C4-2B (cell line): ENCODE measurements at regions not wholly inside any gene's neighbourhood (a gene's known extent, or its start where the extent isn't known, plus 50 kb on each side); places are given as distances from the start of the nearest gene placed in this dataset.
A peak's percentile ranks its signal among the peaks of the same experiment; 100 is the strongest.

Experiments
- H3K27ac ChIP-seq: fragments of 450-650 bp; 2 replicates; pipeline ENCODE4 v1.5.1; 2017
- CTCF ChIP-seq: fragments of 450-650 bp; conservative IDR thresholded peaks from 2 replicates; pipeline ENCODE4 v1.5.1; 2017; ENCODE audit warnings: mild to moderate bottlenecking
- ZFX ChIP-seq: fragments of 450-650 bp; IDR thresholded peaks from 2 replicates; pipeline ENCODE4 v1.6.1; 2017

- H3K27ac ChIP-seq: no peak overlapping the region
- TF ChIP-seq ZFX (no peak), CTCF (no peak)
Measured at GRCh38 chrX:131356725-131357124, 67.6 kb upstream of the IGSF1 start.

DNA sequence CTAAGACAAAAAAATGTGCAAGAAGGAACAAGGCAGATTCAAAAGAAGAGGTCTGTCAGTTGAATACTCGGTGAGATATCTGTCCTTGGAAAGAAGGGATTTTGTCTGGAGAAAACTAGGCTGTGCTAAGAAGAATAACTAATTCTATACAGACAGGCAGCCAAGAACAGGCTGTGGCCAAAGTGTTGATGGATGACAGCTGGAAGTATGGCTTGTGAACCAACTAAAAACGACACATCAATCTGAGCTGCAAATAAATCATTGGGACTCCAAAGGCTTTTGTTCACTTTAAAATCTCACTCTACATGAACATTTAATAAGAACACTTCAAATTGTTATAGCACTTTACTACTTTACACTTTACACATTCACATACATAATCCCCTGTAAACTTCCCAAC lies 70.5 kb upstream of the IGSF1 start:
- no peak for TF ChIP-seq CTCF
- no peak for TF ChIP-seq ZFX

GRCh38 chrX:131365766-131366165 lies 76.7 kb upstream of the IGSF1 start:
- TF ChIP-seq ZFX (no peak), CTCF (no peak)
- no peak overlapping the region for H3K27ac ChIP-seq

More for the DNA sequence above, 70.5 kb upstream of the IGSF1 start:
- H3K27ac ChIP-seq: no peak overlapping the region

DNA sequence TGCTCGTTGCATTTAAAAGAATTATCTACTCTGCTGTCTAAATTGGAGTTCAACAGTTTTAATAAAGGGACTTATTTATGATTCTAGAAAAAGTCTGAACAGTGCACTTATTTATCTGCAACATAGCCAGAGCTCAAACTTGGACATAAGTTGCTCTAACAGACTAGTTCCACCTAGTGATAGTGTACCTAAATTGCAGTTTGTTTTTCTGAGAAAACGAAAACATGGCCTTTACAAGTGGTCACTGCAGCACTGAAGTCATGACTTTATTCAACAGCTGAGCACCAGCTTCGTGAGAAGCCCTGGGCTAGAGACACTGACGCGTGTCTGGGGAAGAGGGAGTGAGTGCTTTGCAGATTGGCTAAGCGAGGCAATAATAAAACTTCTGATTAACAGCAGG lies 77.3 kb upstream of the IGSF1 start:
- no peak overlapping the region for H3K27ac ChIP-seq
- peak; percentile 25 for TF ChIP-seq CTCF
- no peak for TF ChIP-seq ZFX

- no peak overlapping the region for H3K27ac ChIP-seq
- TF ChIP-seq ZFX (no peak), CTCF (no peak)
Measured at GRCh38 chrX:131388293-131388692, 99.2 kb upstream of the IGSF1 start.

- H3K27ac ChIP-seq: no peak overlapping the region
- TF ChIP-seq ZFX (no peak), CTCF (no peak)
Measured at GRCh38 chrX:131392666-131393065, 103.6 kb upstream of the IGSF1 start.

- no peak overlapping the region for H3K27ac ChIP-seq
- TF ChIP-seq CTCF (no peak), ZFX (no peak)
Measured at GRCh38 chrX:131393426-131393825, 104.3 kb upstream of the IGSF1 start.
